ENCODE measurements at regions not wholly inside any gene's neighbourhood (a gene's known extent, or its start where the extent isn't known, plus 50 kb on each side); places are given as distances from the start of the nearest gene placed in this dataset.

GRCh38 chr16:59202233-59202862, 468.2 kb upstream of the GOT2 start:
- no peaks in the 10 kb centered on the region for H3K4me1 ChIP-seq
- no peaks in the 10 kb centered on the region for H3K36me3 ChIP-seq
- no peaks in the 10 kb centered on the region for H3K9me3 ChIP-seq
- H3K27ac ChIP-seq, result no peak overlapping the region
- intact Hi-C loops (cut with DNase I), result no loop called here
- H3K4me3 ChIP-seq (replicated peaks in 1 of 3), result no peak overlapping the region
- 85 to 86% methylated on average over 5 of the region's 5 CpGs for WGBS, 2 donors
- no peak for DNase-seq
- H3K27me3 ChIP-seq, result no peaks in the 10 kb centered on the region
- TF ChIP-seq CTCF (IDR thresholded peaks at IDR 0.05) (no peak), POLR2A (IDR thresholded peaks at IDR 0.05) (no peak)

DNA sequence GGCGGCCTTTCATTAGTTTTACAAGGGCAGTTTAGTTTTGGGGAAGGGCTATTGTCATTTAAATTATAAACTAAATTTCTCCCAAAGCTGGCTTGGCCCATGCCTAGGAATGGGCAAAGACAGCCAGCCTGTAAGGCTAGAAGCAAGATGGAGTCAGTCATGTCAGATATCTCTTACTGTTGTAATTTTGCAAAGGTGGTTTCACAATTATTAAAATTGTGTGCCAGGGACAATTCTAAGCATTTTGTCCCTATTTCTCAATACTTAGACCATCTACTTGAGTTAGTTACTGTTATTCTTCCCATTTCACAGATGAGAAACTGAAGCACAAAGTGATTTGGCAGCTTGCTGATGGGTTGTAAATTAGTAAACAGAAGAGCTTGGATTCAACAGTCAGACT, 467.7 kb upstream of the GOT2 start:
- intact Hi-C loops (cut with DNase I), result no loop called here
- Histone ChIP-seq H3K4me1 (no peaks in the 10 kb centered on the region), H3K36me3 (no peaks in the 10 kb centered on the region), H3K27me3 (no peaks in the 10 kb centered on the region), H3K4me3 (replicated peaks in 1 of 3) (no peak overlapping the region), H3K27ac (no peak overlapping the region), H3K9me3 (no peaks in the 10 kb centered on the region)
- WGBS, 2 donors, result 70 to 76% methylated on average over 1 of the region's 1 CpG
- TF ChIP-seq POLR2A (IDR thresholded peaks at IDR 0.05), result no peak
- no peak for TF ChIP-seq CTCF (IDR thresholded peaks at IDR 0.05)
- no peak for DNase-seq

DNA sequence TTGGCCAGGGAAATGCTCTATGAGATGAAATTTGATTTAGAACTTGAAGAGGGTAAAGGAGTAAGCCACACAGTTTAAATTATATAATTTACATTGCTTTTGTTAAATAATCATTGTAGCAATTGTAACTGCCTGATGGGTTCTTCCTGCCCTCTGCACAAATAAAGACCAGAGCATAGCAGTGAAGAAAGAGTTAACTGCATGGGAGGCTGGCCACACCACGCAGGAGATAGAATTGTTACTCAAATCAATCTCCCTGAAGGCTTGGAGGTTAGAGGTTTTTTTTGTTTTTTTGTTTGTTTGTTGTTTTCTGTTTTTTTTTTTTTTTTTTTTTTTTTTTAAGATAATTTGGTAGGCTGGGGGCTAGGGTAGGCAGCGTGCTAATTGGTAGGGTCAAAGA, 467.0 kb upstream of the GOT2 start:
- no peaks in the 10 kb centered on the region for H3K36me3 ChIP-seq
- intact Hi-C loops (cut with DNase I), result no loop called here
- no peak for TF ChIP-seq CTCF (IDR thresholded peaks at IDR 0.05)
- 5 to 13% methylated on average over 2 of the region's 2 CpGs for WGBS, 2 donors
- no peak overlapping the region for H3K4me3 ChIP-seq (replicated peaks in 1 of 3)
- no peak for DNase-seq
- no peaks in the 10 kb centered on the region for H3K9me3 ChIP-seq
- H3K27me3 ChIP-seq, result no peaks in the 10 kb centered on the region
- no peak overlapping the region for H3K27ac ChIP-seq
- no peaks in the 10 kb centered on the region for H3K4me1 ChIP-seq

GRCh38 chr16:59198487-59198886, 464.4 kb upstream of the GOT2 start:
- DNase-seq, result no peak
- H3K4me3 ChIP-seq (replicated peaks in 1 of 3), result no peak overlapping the region
- H3K27me3 ChIP-seq, result no peaks in the 10 kb centered on the region
- intact Hi-C loops (cut with DNase I), result no loop called here
- H3K27ac ChIP-seq, result no peak overlapping the region
- 48 to 59% methylated on average over 3 of the region's 3 CpGs for WGBS, 2 donors
- no peaks in the 10 kb centered on the region for H3K36me3 ChIP-seq
- no peaks in the 10 kb centered on the region for H3K9me3 ChIP-seq
- no peaks in the 10 kb centered on the region for H3K4me1 ChIP-seq
- TF ChIP-seq CTCF (IDR thresholded peaks at IDR 0.05), result no peak

DNA sequence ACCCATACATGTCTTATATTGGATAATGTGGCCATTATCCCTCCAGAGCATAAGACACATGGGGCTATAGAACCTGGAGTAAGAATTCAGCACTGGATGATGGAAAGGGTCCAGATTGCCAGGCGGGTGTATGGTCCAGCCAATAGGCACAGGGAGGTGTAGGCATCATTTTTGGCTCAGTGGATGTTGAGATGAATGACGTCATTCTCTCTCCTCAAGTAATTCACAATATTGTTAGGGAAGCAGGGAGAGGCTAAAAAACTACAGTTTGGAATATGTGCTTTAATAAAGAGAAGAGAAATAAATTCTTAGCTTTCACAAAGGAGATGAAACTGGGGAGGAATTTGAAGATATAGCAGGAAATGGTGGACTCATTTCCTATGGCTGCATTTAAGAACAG, 461.1 kb upstream of the GOT2 start:
- 84 to 88% methylated on average over 2 of the region's 2 CpGs for WGBS, 2 donors
- no peaks in the 10 kb centered on the region for H3K36me3 ChIP-seq
- no peak overlapping the region for H3K4me3 ChIP-seq (replicated peaks in 1 of 3)
- H3K9me3 ChIP-seq, result no peaks in the 10 kb centered on the region
- H3K4me1 ChIP-seq, result no peaks in the 10 kb centered on the region
- H3K27me3 ChIP-seq, result no peaks in the 10 kb centered on the region
- no peak for TF ChIP-seq POLR2A (IDR thresholded peaks at IDR 0.05)
- TF ChIP-seq CTCF (IDR thresholded peaks at IDR 0.05), result no peak
- DNase-seq, result no peak
- H3K27ac ChIP-seq, result no peak overlapping the region
- intact Hi-C loops (cut with DNase I), result no loop called here
